Fibroblast of mammary gland (primary cell): ENCODE measurements at regions not wholly inside any gene's neighbourhood (a gene's known extent, or its start where the extent isn't known, plus 50 kb on each side); places are given as distances from the start of the nearest gene placed in this dataset.

Experiments used
- DNase-seq: peaks from one replicate; pipeline ENCODE4 v3.0.0-alpha.2; 2010; ENCODE audit warnings: low read depth
- H3K4me3 ChIP-seq: 2 replicates; pipeline ENCODE4 v1.5.1; 2011; ENCODE audit warnings: low read depth, mild to moderate bottlenecking, low read length, moderate library complexity; ENCODE audit not compliant: control insufficient read depth
- TF ChIP-seq, protein P1 (sequence below): conservative IDR thresholded peaks from 2 replicates; pipeline ENCODE4 v1.5.1; 2011; ENCODE audit warnings: low read depth, low read length, inconsistent platforms; ENCODE audit not compliant: control insufficient read depth, insufficient read depth

DNA sequence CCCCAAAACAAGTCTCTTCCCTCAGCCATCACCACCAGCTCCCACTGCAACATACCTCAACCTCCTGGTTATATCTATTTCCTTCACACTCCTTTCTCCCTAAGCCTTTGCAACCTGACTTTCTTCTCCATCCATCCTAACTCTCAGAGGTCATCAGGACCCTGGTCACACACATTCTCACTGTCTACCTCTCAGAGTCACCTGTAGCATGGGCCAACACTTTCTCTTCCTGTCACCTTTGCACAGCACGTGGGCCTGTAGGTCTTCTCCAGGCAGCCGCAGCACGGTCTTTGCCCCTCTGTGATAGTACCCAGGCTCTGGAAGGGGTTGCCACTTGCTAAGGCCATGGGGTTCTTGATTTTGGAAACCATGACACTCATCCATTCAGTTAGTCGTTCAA is 921.1 kb downstream of the UQCRFS1 start:
- TF ChIP-seq, protein P1, sequence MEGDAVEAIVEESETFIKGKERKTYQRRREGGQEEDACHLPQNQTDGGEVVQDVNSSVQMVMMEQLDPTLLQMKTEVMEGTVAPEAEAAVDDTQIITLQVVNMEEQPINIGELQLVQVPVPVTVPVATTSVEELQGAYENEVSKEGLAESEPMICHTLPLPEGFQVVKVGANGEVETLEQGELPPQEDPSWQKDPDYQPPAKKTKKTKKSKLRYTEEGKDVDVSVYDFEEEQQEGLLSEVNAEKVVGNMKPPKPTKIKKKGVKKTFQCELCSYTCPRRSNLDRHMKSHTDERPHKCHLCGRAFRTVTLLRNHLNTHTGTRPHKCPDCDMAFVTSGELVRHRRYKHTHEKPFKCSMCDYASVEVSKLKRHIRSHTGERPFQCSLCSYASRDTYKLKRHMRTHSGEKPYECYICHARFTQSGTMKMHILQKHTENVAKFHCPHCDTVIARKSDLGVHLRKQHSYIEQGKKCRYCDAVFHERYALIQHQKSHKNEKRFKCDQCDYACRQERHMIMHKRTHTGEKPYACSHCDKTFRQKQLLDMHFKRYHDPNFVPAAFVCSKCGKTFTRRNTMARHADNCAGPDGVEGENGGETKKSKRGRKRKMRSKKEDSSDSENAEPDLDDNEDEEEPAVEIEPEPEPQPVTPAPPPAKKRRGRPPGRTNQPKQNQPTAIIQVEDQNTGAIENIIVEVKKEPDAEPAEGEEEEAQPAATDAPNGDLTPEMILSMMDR: no peak
- no peak for DNase-seq
- no peak overlapping the region for H3K4me3 ChIP-seq

DNA sequence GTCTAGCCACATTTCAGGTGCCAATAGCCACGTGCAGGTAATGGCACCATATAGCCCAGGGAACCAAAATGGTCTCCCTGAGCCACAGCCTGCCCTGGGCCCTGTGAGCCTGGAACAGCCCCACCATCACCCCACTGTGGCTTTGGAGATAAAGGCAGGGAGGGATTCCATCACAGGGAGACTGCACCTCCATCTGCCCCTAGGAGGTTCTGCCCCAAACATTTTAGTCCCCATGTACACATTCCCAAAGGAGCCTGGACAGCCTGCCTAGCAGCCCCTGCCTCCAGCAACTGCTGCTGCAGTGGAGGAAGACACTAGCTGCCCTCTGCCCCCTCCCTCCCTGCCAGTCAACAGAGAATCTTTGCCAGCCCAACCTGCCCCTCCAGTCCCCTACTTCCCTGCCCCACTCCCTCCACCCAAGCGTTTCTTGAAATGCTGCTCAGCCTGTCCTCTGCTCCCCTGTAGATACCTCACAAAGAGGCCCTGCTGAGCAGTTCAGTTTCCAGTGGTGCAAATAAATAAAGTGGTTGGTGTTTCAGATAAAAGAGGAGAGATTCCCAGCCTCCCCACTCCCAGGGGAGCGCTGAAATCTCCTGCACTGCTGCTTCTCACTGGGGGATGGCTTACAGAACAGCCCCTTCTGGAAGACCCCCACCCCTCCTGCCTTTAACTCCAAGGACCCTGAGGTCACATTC is 921.8 kb downstream of the UQCRFS1 start:
- no peak for DNase-seq
- no peak overlapping the region for H3K4me3 ChIP-seq
- TF ChIP-seq, protein P1: no peak

DNA sequence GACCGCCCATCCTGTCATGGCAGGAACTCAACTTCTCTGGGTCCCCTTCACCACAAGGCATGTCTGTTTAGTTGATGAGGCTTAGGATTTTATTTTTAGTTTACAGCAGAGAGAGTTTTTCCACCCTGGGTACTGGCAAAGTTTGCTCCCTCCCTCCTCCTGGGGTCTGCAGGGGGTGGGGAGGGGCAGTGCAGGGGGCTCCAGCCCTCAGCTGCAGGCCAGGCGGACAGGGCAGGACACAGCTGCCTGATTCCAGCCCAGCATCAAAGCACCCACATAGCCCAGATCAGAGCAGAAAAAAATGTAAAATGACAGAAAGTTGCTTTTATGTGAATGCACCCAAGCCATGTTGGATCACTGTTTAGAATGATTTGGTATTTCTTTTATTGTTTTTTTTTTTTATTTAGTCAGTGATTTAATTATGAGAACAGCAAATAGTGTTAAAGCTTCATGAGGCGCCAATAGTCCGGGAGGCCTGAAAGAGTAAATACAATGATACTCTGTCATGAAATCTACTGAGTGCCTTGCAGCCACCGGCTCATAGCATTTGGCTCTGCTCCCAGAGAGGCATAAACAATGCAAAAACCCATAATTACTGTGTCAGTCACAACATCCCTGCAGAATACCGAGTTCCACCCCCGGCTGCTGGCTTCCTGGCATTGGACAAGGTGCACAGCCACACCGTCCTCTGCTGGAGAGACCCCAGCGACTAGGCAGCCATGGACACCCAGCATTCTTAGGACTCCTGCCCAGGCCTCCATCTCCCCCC is 923.5 kb downstream of the UQCRFS1 start:
- no peak overlapping the region for H3K4me3 ChIP-seq

DNA sequence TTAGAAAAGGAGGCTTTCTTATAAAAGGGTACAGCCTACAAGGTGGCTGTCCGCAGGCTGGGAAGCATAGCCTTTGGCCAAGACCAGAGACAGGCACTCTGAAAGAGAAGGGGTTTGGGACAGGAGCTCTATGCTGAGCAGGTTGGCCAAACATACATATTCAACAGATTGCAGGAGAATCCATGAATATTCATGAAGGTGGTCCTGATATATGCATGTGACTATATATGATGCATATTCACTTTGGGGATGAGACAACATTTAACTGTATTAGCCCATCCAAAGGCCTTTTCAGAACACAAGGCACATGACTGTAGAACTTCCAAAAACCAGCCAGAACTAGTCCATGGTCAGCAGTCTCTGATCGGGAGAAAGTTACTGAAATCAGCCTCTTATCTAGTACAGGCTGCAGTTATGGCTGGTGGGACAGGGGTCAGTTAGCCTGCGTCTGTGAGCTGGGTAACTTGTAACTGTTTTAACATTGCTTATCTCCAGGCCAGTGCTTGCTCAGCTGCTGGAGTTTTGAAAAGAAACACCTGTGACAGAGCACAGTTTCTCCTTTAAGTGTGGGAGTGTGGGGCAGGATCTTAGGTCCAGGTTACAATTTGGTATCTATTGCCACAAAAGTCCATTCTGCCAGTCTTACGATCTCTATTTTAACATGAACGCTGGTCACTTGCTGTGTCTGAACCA is 924.2 kb downstream of the UQCRFS1 start:
- DNase-seq: no peak
- no peak overlapping the region for H3K4me3 ChIP-seq
- TF ChIP-seq, protein P1: no peak

More for the DNA sequence above, 923.5 kb downstream of the UQCRFS1 start:
- DNase-seq: peak; percentile 51
- TF ChIP-seq, protein P1: no peak

DNA sequence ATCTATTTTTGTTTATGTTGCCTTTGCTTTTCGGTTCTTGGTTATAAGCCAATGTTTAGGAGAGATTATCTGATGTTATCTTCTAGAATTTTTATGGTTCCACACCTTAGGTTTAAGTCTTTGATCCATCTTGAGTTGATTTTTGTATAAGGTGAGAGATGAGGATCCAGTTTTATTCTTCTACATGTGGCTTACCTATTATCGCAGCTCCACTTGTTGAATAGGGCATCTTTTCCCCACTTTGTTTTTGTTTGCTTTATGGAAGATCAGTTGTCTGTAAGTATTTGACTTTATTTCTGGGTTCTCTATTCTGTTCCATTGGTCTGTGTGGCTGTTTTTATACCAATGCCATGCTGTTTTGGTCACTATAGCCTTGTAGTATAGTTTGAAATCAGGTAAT is 927.0 kb downstream of the UQCRFS1 start:
- TF ChIP-seq, protein P1: no peak
- DNase-seq: no peak
- no peak overlapping the region for H3K4me3 ChIP-seq

DNA sequence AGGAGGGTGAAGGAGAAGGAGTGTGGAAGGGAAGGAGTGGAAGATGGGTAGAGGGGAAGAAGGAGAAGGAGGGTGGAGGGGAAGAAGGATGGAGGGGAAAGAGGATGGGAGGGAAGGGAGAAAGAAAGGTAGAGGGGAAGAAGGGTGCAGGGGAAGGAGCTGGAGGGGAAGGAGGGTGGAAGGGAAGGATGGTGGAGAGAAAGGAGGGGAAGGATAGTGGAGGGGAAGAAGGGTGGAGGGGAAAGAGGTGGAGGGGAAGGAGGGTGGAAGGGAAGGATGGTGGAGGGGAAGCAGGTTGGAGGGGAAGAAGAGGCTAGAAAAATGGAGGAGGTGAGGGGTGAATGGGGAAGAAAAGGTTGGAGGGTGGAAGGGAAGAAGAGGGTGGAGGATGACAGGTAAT is 927.9 kb downstream of the UQCRFS1 start:
- no peak overlapping the region for H3K4me3 ChIP-seq
- TF ChIP-seq, protein P1: no peak
- no peak for DNase-seq
